ENCODE measurements at regions not wholly inside any gene's neighbourhood (a gene's known extent, or its start where the extent isn't known, plus 50 kb on each side); places are given as distances from the start of the nearest gene placed in this dataset.

GRCh38 chr14:71206766-71207371 is 299.6 kb downstream of the PCNX1 start:
- H3K36me3 ChIP-seq (ENCODE audit: control insufficient read depth, insufficient read depth, low read length) = no peaks in the 10 kb centered on the region
- H3K27ac ChIP-seq (ENCODE audit: low read depth, low read length) = no peak overlapping the region
- no peak overlapping the region for H3K9ac ChIP-seq (ENCODE audit: low read length)
- peaks cover 3% of the 10 kb centered on the region for H3K4me1 ChIP-seq (ENCODE audit: control insufficient read depth, insufficient read depth, low read length)
- H3K4me3 ChIP-seq (ENCODE audit: low read length) = no peak overlapping the region
- no peaks in the 10 kb centered on the region for H3K27me3 ChIP-seq (ENCODE audit: control insufficient read depth, insufficient read depth, low read length)

GRCh38 chr14:71208702-71209357 is 301.6 kb downstream of the PCNX1 start:
- Histone ChIP-seq H3K27ac (ENCODE audit: low read depth, low read length) (no peak overlapping the region), H3K27me3 (ENCODE audit: control insufficient read depth, insufficient read depth, low read length) (no peaks in the 10 kb centered on the region), H3K4me3 (ENCODE audit: low read length) (no peak overlapping the region), H3K9ac (ENCODE audit: low read length) (no peak overlapping the region), H3K36me3 (ENCODE audit: control insufficient read depth, insufficient read depth, low read length) (no peaks in the 10 kb centered on the region), H3K4me1 (ENCODE audit: control insufficient read depth, insufficient read depth, low read length) (peaks cover 3% of the 10 kb centered on the region)

- Histone ChIP-seq H3K27me3 (ENCODE audit: control insufficient read depth, insufficient read depth, low read length) (no peaks in the 10 kb centered on the region), H3K27ac (ENCODE audit: low read depth, low read length) (no peak overlapping the region), H3K9ac (ENCODE audit: low read length) (no peak overlapping the region), H3K4me1 (ENCODE audit: control insufficient read depth, insufficient read depth, low read length) (peaks cover 3% of the 10 kb centered on the region), H3K36me3 (ENCODE audit: control insufficient read depth, insufficient read depth, low read length) (no peaks in the 10 kb centered on the region), H3K4me3 (ENCODE audit: low read length) (no peak overlapping the region)
These were observed 302.6 kb downstream of the PCNX1 start for GRCh38 chr14:71209888-71210287.

GRCh38 chr14:71212093-71212492 is 304.8 kb downstream of the PCNX1 start:
- Histone ChIP-seq H3K4me1 (ENCODE audit: control insufficient read depth, insufficient read depth, low read length) (peaks cover 2% of the 10 kb centered on the region), H3K9ac (ENCODE audit: low read length) (no peak overlapping the region), H3K27me3 (ENCODE audit: control insufficient read depth, insufficient read depth, low read length) (no peaks in the 10 kb centered on the region), H3K36me3 (ENCODE audit: control insufficient read depth, insufficient read depth, low read length) (no peaks in the 10 kb centered on the region), H3K27ac (ENCODE audit: low read depth, low read length) (no peak overlapping the region), H3K4me3 (ENCODE audit: low read length) (no peak overlapping the region)

GRCh38 chr14:71212683-71213107 is 305.4 kb downstream of the PCNX1 start:
- Histone ChIP-seq H3K4me1 (ENCODE audit: control insufficient read depth, insufficient read depth, low read length) (no peaks in the 10 kb centered on the region), H3K27me3 (ENCODE audit: control insufficient read depth, insufficient read depth, low read length) (no peaks in the 10 kb centered on the region), H3K36me3 (ENCODE audit: control insufficient read depth, insufficient read depth, low read length) (no peaks in the 10 kb centered on the region), H3K4me3 (ENCODE audit: low read length) (no peak overlapping the region), H3K9ac (ENCODE audit: low read length) (no peak overlapping the region), H3K27ac (ENCODE audit: low read depth, low read length) (no peak overlapping the region)

GRCh38 chr14:71214241-71214640 is 307.0 kb downstream of the PCNX1 start:
- Histone ChIP-seq H3K4me1 (ENCODE audit: control insufficient read depth, insufficient read depth, low read length) (no peaks in the 10 kb centered on the region), H3K9ac (ENCODE audit: low read length) (no peak overlapping the region), H3K27me3 (ENCODE audit: control insufficient read depth, insufficient read depth, low read length) (no peaks in the 10 kb centered on the region), H3K36me3 (ENCODE audit: control insufficient read depth, insufficient read depth, low read length) (no peaks in the 10 kb centered on the region), H3K27ac (ENCODE audit: low read depth, low read length) (no peak overlapping the region), H3K4me3 (ENCODE audit: low read length) (no peak overlapping the region)

GRCh38 chr14:71220462-71220861 is 313.2 kb downstream of the PCNX1 start:
- H3K4me1 ChIP-seq (ENCODE audit: control insufficient read depth, insufficient read depth, low read length) = no peaks in the 10 kb centered on the region
- H3K27me3 ChIP-seq (ENCODE audit: control insufficient read depth, insufficient read depth, low read length) = no peaks in the 10 kb centered on the region
- H3K27ac ChIP-seq (ENCODE audit: low read depth, low read length) = no peak overlapping the region
- no peak overlapping the region for H3K9ac ChIP-seq (ENCODE audit: low read length)
- no peaks in the 10 kb centered on the region for H3K36me3 ChIP-seq (ENCODE audit: control insufficient read depth, insufficient read depth, low read length)
- no peak overlapping the region for H3K4me3 ChIP-seq (ENCODE audit: low read length)

- Histone ChIP-seq H3K36me3 (ENCODE audit: control insufficient read depth, insufficient read depth, low read length) (no peaks in the 10 kb centered on the region), H3K27ac (ENCODE audit: low read depth, low read length) (no peak overlapping the region)
These were observed 313.9 kb downstream of the PCNX1 start for GRCh38 chr14:71221119-71221518.

GRCh38 chr14:71225113-71225512 is 317.9 kb downstream of the PCNX1 start:
- Histone ChIP-seq H3K27me3 (ENCODE audit: control insufficient read depth, insufficient read depth, low read length) (no peaks in the 10 kb centered on the region), H3K9ac (ENCODE audit: low read length) (no peak overlapping the region), H3K4me1 (ENCODE audit: control insufficient read depth, insufficient read depth, low read length) (no peaks in the 10 kb centered on the region), H3K4me3 (ENCODE audit: low read length) (no peak overlapping the region), H3K27ac (ENCODE audit: low read depth, low read length) (no peak overlapping the region), H3K36me3 (ENCODE audit: control insufficient read depth, insufficient read depth, low read length) (no peaks in the 10 kb centered on the region)

More at GRCh38 chr14:71221119-71221518, 313.9 kb downstream of the PCNX1 start:
- Histone ChIP-seq H3K27me3 (ENCODE audit: control insufficient read depth, insufficient read depth, low read length) (no peaks in the 10 kb centered on the region), H3K9ac (ENCODE audit: low read length) (no peak overlapping the region), H3K4me1 (ENCODE audit: control insufficient read depth, insufficient read depth, low read length) (no peaks in the 10 kb centered on the region), H3K4me3 (ENCODE audit: low read length) (no peak overlapping the region)

- H3K4me3 ChIP-seq (ENCODE audit: low read length) = no peak overlapping the region
- H3K4me1 ChIP-seq (ENCODE audit: control insufficient read depth, insufficient read depth, low read length) = no peaks in the 10 kb centered on the region
- H3K9ac ChIP-seq (ENCODE audit: low read length) = no peak overlapping the region
- no peak overlapping the region for H3K27ac ChIP-seq (ENCODE audit: low read depth, low read length)
- no peaks in the 10 kb centered on the region for H3K36me3 ChIP-seq (ENCODE audit: control insufficient read depth, insufficient read depth, low read length)
- H3K27me3 ChIP-seq (ENCODE audit: control insufficient read depth, insufficient read depth, low read length) = no peaks in the 10 kb centered on the region
These were observed 321.5 kb downstream of the PCNX1 start for GRCh38 chr14:71228711-71229110.

GRCh38 chr14:71229875-71230274 is 322.6 kb downstream of the PCNX1 start:
- Histone ChIP-seq H3K4me3 (ENCODE audit: low read length) (no peak overlapping the region), H3K27me3 (ENCODE audit: control insufficient read depth, insufficient read depth, low read length) (no peaks in the 10 kb centered on the region), H3K4me1 (ENCODE audit: control insufficient read depth, insufficient read depth, low read length) (no peaks in the 10 kb centered on the region), H3K27ac (ENCODE audit: low read depth, low read length) (no peak overlapping the region), H3K36me3 (ENCODE audit: control insufficient read depth, insufficient read depth, low read length) (no peaks in the 10 kb centered on the region), H3K9ac (ENCODE audit: low read length) (no peak overlapping the region)

GRCh38 chr14:71230897-71231296 is 323.6 kb downstream of the PCNX1 start:
- Histone ChIP-seq H3K4me1 (ENCODE audit: control insufficient read depth, insufficient read depth, low read length) (no peaks in the 10 kb centered on the region), H3K9ac (ENCODE audit: low read length) (no peak overlapping the region), H3K4me3 (ENCODE audit: low read length) (no peak overlapping the region), H3K27ac (ENCODE audit: low read depth, low read length) (no peak overlapping the region), H3K27me3 (ENCODE audit: control insufficient read depth, insufficient read depth, low read length) (no peaks in the 10 kb centered on the region), H3K36me3 (ENCODE audit: control insufficient read depth, insufficient read depth, low read length) (no peaks in the 10 kb centered on the region)

All from rectal smooth muscle tissue (tissue), 1 donor.